Nephron progenitor cell (in vitro differentiated cells): ENCODE measurements at regions not wholly inside any gene's neighbourhood (a gene's known extent, or its start where the extent isn't known, plus 50 kb on each side); places are given as distances from the start of the nearest gene placed in this dataset.
A peak's percentile ranks its signal among the peaks of the same experiment; 100 is the strongest.

Source experiments
- DNase-seq: peaks from one replicate; pipeline ENCODE4 v3.0.0; 2021
- H3K27ac Mint-ChIP-seq: 2 replicates; pipeline ENCODE4 v1.8.0; 2021; ENCODE audit warnings: mild to moderate bottlenecking, moderate library complexity, mixed read lengths
- H3K27me3 Mint-ChIP-seq: 2 replicates; pipeline ENCODE4 v1.8.0; 2021; ENCODE audit warnings: mild to moderate bottlenecking, low read depth, mixed read lengths; ENCODE audit not compliant: poor library complexity
- H3K36me3 Mint-ChIP-seq: 2 replicates; pipeline ENCODE4 v1.8.0; 2021; ENCODE audit warnings: low read depth, mixed read lengths
- H3K4me1 Mint-ChIP-seq: 2 replicates; pipeline ENCODE4 v1.8.0; 2021; ENCODE audit warnings: mixed read lengths
- H3K4me3 Mint-ChIP-seq: 2 replicates; pipeline ENCODE4 v1.8.0; 2021; ENCODE audit warnings: mild to moderate bottlenecking, moderate library complexity, mixed read lengths
- H3K9me3 Mint-ChIP-seq: 2 replicates; pipeline ENCODE4 v1.8.0; 2021; ENCODE audit warnings: mild to moderate bottlenecking, moderate library complexity, mixed read lengths
- CTCF ChIP-seq: fragments of 200-600 bp; sonication (generic); IDR thresholded peaks from 2 replicates; pipeline ENCODE4 v1.5.0; 2021; ENCODE audit warnings: antibody characterized with exemption

DNA sequence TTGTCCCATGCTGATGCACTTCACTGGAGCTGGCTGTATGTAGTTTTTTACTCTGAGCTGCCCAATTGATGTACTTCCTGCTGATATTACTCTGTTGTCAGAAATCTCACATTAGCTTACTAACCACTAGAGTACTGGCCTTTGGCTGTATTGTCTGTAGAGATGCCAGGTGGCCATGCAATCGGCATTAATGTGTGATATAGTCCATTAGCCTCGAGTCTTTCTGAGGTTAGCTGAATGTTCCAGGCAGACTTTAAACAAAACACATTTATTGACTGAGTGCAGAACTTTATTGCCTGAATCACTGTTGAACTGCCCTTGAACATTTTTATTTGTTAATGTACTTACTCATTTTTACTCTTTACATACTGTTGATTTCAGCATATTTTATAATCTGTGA, 335.2 kb downstream of the PCDH10 start:
- Mint-ChIP-seq H3K27ac (no peak overlapping the region), H3K27me3 (no peaks in the 10 kb centered on the region), H3K9me3 (peaks cover 4% of the 10 kb centered on the region), H3K36me3 (no peaks in the 10 kb centered on the region), H3K4me1 (no peaks in the 10 kb centered on the region), H3K4me3 (no peak overlapping the region)
- no peak for DNase-seq
- TF ChIP-seq CTCF: no peak

GRCh38 chr4:133483600-133484246, 334.6 kb downstream of the PCDH10 start:
- Mint-ChIP-seq H3K9me3 (peaks cover 4% of the 10 kb centered on the region), H3K27ac (no peak overlapping the region), H3K4me3 (no peak overlapping the region), H3K36me3 (no peaks in the 10 kb centered on the region), H3K4me1 (no peaks in the 10 kb centered on the region), H3K27me3 (no peaks in the 10 kb centered on the region)
- TF ChIP-seq CTCF: peak; percentile 58
- DNase-seq: peak; percentile 3

DNA sequence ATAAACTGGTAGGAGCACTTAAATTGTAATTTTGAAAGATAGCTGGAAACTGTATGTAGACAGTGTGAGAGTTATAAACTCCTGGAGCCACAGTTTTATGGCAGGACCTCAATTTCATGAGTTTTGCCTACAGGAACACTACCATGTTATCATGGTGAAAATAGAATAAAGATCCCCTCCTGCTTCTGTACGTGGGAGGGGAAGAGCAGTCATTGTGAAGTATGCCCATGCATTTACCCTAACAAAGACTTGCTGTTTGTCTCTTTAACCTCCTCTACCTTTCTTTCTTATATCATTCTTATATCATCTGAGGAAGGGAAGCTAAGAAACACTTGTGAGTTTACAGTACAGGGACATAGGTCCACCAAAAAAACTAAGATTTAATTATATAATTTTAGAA, 327.0 kb downstream of the PCDH10 start:
- Mint-ChIP-seq H3K27me3 (no peaks in the 10 kb centered on the region), H3K9me3 (no peaks in the 10 kb centered on the region), H3K4me1 (peaks cover 33% of the 10 kb centered on the region), H3K27ac (peak overlapping the region; percentile 92), H3K36me3 (no peaks in the 10 kb centered on the region), H3K4me3 (no peak overlapping the region)
- no peak for DNase-seq
- no peak for TF ChIP-seq CTCF

DNA sequence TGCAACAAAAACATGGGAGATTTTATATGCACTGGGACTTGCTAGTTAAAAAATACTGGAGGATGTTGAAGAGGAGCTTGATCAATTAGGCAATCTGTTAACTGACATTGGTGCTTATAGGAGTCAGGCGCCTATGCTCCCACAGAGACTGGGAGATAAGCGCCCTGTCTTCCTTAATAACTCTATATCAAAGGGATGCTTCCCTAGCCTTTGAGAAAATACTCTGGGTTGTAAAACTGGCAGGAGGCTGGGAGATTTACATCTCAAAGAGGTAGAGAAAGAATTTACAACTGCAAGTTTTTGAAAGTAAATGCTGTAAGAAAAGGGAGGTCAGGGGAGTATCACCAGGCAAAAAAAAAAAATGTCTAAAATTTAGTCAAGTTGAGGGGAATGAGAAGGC, 325.4 kb downstream of the PCDH10 start:
- no peak for TF ChIP-seq CTCF
- peak overlapping the region; percentile 95 for H3K27ac Mint-ChIP-seq
- H3K9me3 Mint-ChIP-seq: no peaks in the 10 kb centered on the region
- H3K4me1 Mint-ChIP-seq: peaks cover 33% of the 10 kb centered on the region
- H3K36me3 Mint-ChIP-seq: no peaks in the 10 kb centered on the region
- DNase-seq: no peak
- H3K4me3 Mint-ChIP-seq: no peak overlapping the region
- H3K27me3 Mint-ChIP-seq: no peaks in the 10 kb centered on the region

DNA sequence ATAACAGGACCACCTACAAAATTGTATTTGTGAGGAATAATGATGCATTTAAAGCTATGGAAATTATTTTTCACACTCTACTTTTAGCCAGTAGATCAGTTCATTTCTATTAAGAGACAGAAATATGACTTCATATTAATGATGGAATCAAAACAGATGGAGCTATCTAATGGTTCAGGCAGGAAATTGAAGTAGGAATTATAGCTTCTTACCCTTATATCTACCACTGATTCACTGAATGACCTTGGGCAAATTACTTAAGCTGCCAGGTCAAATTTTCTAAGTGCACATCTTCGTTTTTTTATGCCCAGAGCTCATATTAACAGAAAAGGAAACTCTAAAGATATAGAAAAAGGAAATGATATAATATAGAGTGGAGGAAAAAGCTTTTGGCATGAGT, 323.1 kb downstream of the PCDH10 start:
- Mint-ChIP-seq H3K36me3 (no peaks in the 10 kb centered on the region), H3K4me3 (no peak overlapping the region), H3K4me1 (peaks cover 38% of the 10 kb centered on the region), H3K27me3 (no peaks in the 10 kb centered on the region), H3K9me3 (no peaks in the 10 kb centered on the region), H3K27ac (no peak overlapping the region)
- DNase-seq: no peak
- no peak for TF ChIP-seq CTCF

GRCh38 chr4:133467290-133467947, 318.3 kb downstream of the PCDH10 start:
- no peak for DNase-seq
- Mint-ChIP-seq H3K36me3 (no peaks in the 10 kb centered on the region), H3K27ac (no peak overlapping the region), H3K27me3 (no peaks in the 10 kb centered on the region), H3K9me3 (no peaks in the 10 kb centered on the region), H3K4me3 (no peak overlapping the region), H3K4me1 (peaks cover 13% of the 10 kb centered on the region)
- TF ChIP-seq CTCF: no peak
